HG03521 (cell line): ENCODE measurements at regions not wholly inside any gene's neighbourhood (a gene's known extent, or its start where the extent isn't known, plus 50 kb on each side); places are given as distances from the start of the nearest gene placed in this dataset.
"Not testable (repeated sequence)": the region's sequence is repeated elsewhere in the genome, so short reads cannot be mapped to it uniquely, and the experiment has no call there.

ENCODE experiments used
- ATAC-seq: cut with Tn5 transposase; IDR thresholded peaks from one replicate; pipeline ENCODE4 v1.9.1; 2021; ENCODE audit warnings: mild to moderate bottlenecking, moderate library complexity; ENCODE audit not compliant: unreplicated experiment

DNA sequence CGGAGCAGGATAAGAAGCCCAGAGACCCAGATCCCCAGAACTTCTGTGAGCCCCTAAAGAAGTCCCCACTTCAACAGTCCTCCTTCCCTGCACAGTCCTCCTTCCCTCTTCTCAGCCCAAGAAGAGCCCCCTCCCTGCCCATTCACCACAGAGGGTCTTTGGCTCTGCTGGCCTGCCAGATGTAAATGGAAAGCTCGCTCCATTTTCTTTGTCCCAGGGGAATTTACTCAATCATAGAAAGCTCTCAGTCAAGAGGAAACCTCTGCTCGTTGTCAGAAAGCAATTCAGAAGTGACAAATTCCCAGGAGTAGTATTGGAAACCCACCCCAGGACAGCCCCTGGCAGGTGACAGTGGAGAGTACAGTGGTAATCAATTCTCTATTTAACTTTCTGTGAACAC, 105.5 kb upstream of the SMAD3 start:
- ATAC-seq, result no peak

DNA sequence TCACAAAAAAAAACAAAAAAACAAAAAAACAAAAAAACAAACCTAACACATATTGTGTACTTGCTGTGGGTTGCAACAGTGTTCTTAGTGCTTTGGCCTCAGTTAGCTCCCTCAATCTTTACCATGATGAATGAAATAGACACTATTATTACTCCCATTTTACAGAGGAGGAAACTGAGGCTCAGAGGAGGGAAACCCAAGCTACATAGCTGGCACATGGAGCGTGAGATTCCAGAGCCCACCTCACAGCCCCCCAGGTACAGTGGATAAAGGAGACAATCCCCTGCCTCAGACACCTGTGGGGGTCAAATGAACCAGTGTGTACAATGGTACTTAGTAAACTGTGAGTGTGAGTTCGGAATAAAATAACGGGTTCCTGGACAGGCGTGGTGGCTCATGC, 104.9 kb upstream of the SMAD3 start:
- ATAC-seq, result no peak

DNA sequence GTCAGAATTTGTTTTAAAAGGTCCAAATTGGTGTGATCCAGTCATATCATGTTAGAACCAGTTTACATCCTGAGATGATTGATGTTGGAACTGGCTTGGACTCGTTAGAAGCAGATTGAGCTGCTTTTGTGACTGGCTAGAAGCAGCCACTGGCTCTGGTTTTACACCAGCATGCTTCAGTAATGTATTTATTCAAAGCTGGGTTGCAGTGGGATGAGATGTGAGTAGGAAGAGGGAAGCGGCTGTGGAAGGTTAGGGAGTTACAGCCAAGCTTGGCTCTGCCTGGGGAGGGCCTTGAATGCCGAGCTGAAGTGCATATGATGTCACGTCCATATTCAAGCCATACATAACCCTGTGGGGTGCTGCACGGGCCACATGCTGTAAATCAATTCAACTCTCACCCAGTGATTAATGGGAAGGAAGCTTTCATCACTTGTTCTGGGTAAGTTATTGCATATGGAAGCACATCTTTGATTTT, 104.0 kb upstream of the SMAD3 start:
- no peak for ATAC-seq

DNA sequence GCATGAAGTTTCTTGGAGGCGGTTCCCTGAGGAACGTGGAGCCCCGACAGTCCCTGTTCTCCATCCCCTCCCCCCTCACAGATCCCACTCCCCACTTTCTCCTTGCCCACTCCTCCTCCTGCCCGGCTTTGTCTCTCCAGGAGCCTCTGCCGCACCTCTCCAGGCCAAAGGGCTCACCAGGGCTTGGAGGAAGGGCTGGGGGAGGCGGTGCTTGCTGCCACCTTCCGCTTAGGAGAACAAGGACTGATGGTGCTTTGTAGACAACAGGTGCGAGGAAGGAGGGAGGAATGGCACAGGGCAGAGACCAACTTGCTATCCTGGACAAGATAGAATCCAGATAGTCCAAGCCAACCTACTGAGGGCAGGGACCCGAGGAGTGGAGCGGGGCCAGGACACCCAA, 103.5 kb upstream of the SMAD3 start:
- ATAC-seq, result no peak

DNA sequence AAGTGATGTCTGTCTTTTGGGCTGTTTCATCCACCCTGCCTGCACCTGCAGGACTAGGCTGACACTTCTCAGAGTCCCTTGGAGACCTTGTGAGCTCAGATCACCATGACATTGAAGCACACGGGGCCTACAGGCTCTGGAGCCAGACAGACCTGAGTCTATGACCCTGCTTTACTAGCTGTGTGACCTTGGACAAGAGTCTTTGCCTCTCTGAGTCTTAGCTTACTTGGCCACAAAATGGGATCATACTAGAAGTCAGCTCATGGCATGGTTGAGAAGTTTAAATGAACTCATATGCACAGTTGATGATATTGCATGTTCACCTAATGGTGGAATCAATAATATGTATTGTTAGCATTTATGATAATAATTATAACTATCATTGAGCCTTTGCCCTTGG, 102.9 kb upstream of the SMAD3 start:
- no peak for ATAC-seq

DNA sequence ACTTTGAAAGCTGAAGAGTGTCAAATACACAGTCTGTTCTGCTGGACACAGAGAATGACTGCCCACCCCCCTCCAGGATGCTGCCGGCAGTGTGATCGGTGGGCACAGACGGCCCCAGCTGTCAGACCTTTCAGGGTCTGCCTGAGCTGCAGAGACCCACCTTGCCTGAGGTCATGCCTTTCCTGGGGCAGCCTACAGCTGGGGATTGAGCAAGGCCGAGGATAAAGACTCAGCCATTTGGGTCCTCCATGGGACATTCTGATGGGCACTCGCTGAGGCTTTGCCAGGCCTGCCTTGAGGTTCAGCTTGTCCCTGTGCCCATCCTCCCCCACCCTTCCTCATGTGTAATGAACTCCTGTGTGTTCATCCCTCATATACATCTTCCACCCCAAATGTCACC, 102.3 kb upstream of the SMAD3 start:
- no peak for ATAC-seq

DNA sequence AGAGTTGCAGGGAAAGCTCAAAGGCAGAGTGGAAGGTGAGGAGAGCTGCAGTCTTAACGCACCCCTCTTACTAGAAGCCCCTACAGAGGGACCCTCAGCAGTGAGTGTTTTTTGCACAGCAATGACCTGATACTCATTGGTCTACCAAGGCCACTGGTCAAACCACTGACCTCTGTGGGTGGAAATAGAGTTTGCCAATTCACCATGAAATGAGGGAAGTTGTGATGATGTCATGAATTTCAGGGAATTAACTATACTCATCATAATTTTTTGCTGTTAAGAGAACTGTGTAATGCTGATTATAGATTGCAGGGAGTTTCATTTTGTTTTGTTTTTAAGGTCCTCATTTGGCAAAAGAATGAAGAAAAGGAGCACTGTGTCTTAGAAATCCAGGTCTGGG, 101.7 kb upstream of the SMAD3 start:
- ATAC-seq, result no peak

DNA sequence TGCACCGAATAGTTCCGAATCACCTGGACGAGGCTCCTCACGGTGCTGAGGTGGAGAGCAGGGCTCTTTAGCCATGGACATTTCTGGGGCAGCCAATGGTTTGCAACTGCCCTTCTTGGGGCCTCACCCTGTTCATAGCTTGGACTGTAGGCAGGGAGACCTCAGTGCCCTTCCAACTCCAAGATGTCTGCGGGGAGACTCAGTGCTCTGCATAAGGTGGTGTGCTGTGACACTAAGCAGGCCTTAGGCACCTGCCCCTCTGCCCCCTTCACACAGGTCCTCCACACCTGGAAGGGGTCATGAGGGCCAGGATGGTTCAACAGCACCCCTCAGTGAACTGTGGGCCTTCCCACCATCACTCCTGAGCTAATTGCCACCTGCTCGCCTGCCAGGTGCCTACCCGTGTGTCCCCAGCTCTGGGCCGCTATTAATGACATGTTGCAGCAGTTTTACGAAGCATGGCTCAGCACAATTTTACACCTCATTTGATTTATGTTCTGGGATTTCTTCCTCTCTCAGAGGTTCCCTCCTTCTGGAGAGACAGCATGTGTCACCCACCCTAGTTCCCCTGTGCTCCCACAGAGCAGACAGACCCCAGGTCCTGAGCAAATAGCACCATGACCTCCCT, 101.2 kb upstream of the SMAD3 start:
- no peak for ATAC-seq

DNA sequence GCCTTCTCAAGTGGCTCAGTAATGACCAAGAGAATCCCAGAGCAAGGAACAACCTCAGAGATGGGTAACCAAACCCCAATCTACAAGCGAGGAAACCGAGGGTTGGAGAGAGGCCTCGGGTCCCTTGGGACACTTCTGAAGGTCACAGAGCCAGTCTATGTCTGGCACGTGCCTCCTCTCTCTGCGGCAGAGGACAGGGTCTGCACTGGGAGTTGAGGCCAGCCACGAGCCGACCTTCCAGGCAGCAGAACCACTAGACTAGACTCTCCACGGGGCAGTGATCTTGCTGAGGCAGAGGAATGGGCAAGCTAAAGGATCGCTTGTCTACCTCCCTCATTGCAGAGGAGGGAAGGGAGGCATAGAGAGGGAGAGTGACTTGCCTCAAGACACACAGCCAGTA, 100.6 kb upstream of the SMAD3 start:
- ATAC-seq, result no peak

DNA sequence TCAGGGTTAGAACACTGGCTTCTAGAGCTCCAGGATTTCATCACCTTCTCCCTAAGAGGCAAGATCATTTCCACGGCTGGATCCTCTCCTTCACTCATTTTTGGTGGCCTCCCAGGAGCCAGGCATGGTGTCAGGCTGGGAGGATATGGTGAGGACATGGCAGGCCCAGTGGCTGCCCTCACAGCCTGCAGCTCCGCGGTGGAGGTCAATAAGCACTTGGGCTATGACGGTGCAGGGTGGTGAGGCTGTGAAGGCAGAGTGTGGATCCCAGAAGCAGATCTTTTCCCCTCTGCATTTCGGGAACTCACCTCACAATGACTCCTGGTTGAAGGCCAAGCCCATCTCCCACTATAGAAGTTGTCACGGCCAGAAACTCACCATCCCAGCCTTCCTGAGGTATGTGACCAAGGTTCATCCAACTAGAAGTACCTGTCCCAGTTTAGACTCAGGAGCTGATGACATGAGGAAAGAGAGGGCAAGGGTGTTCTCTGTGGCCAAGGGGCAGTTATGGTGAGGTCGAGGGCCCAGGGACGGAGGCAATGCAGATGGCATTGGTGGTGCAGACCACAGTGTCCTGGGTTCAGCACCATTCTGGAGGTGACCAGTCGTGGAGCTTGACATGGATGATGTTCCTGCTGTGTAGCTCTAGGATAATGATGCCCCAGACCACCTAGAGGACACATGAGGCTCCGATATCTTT, 100.1 kb upstream of the SMAD3 start:
- ATAC-seq, result no peak

DNA sequence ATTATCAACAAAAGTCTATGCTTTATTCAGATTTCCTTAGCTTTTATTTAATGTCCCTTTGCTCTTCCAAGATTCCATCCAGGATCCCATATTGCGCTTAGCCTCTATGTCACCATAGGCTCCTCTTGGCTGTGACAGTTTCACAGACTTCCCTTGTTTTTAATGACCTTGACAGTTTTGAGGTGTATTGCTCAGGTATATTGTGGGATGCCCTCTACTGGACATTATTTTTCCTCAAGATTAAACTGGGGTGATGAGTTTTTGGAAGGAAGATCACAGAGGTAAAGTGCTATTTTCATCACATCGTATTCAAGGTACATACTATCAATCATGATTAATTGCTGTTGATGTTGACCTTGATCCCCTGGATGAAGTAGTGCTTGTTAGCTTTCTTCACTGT, 99.1 kb upstream of the SMAD3 start:
- ATAC-seq, result no peak

DNA sequence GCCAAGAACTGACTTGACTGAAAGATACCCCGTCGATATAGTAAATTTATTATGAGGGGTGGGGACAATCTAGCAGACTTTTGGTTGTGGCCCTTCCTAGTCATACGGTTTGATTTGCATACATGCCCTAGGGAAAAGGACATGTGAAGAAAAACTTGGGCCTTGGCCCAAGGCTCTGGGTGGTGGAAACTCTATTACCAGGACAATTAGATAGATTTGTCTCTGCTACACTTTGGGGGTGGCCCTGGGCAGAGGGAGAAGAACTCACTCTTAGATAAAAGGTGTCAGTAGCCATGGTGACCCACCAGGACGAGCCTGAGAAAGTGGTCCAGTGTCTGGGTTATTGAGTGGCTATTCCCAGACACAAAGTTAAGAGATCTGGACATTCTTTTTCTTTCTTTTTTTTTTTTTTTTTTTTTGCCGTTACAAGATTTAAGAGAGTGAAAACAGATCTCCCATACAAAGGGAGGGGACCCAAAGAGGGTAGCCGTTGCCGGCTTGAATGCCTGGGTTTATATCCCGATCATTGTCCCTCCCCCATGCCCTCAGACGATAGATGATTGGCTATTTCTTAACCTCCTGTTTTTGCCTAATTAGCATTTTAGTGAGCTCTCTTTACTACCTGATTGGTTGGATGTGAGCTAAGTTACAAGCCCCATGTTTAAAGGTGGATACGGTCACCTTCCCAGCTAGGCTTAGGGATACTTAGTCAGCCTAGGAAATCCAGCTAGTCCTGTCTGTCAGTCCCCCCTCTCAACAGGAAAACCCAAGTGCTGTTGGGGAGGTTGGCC, 96.4 kb upstream of the SMAD3 start:
- ATAC-seq, result no peak

DNA sequence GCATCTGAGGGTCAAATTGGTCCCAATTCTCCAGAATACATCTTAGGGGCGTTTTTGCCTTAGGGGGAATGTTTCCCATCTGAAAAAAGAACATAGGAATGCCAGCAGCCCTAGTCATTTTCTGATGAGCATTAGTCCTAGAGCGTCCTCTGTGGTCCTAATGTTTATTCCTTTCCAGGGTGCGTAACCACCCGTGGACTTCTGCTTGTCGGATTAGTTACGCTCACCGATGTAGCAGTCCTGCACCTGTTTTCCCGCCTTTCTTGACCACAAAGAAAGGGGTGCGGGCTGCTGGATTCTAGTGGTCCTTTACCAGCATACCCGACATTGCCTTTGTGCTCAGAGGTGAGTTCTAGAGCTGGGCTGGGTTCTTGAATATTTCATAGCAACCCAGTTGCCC, 91.3 kb upstream of the SMAD3 start:
- not testable (repeated sequence) for ATAC-seq

DNA sequence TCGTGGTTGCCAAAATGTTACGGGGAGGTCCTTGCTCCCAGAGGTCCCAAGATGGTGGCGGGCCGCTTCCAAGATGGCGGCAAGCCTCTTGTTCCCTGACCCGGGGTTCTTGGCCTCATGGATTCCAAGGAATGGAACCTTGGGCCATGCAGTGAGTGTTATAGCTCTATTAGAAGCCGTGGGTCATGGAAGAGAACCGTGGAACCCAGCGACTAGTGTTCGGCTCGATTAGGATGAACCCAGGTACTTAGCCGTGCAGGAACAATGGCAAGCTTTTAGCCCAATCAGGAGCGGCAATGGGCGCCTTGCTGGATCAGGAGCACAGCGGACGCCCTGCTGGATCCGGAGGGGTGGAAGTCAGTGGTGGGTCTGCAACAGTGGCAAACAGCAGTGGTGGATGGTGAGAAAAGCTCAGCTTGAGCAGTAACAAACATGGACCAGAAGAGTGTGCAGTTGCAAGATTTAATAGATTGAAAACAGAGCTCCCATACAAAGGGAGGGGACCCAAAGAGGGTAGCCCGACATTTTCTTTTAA, 89.2 kb upstream of the SMAD3 start:
- not testable (repeated sequence) for ATAC-seq

DNA sequence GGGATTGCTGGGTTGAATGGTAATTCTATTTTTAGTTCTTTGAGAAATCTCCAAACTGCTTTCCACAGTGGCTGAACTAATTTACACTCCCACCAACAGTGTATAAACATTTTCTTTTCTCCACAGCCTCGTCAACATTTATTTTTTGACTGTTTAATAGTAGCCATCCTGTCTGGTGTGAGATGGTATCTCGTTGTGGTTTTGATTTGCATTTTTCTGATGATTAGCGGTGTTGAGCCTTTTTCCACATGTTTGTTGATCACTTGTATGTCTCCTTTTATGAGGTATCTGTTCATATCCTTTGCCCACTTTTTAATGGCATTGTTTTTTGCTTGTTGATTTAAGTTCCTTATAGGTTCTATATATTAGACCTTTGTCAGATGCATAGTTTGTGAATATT, 85.1 kb upstream of the SMAD3 start:
- ATAC-seq, result not testable (repeated sequence)

DNA sequence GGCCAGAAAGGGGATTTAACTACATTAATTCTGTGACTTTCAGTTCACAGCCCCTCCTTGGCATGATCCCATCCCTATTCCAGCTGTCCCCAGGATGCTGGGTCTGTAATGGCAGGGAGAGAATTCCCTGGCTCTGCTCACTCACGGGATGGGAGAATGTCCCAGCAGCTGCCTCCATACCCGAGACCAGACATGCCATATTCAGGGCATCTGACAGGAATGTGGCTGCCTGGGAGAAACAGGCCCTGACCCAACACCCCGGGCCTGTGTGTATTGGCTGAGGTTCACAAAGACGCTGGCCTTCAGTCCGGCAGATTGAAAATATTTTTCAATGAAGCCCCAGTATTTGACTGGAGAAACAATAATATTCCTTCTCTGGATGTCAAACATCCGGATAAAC, 83.6 kb upstream of the SMAD3 start:
- ATAC-seq, result no peak

DNA sequence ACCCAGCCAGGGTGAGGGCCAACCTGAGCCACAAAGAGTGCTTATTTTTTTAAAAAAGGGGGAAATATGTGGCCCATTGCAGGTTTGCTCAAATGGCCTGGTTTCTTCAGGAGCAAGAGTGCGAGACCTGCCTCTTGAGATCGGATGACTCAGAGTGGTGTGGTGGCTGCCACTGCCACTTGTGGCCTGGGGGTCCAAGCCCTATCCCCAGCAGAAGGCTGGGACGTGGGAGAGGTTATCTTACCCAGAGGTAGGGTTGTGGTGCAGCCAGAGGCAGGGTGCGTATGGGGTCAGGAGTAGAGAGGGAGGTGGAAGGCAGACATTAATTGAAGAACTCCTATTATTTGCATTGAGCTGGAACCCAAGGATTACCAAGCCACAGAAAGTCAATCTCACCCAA, 83.2 kb upstream of the SMAD3 start:
- no peak for ATAC-seq

DNA sequence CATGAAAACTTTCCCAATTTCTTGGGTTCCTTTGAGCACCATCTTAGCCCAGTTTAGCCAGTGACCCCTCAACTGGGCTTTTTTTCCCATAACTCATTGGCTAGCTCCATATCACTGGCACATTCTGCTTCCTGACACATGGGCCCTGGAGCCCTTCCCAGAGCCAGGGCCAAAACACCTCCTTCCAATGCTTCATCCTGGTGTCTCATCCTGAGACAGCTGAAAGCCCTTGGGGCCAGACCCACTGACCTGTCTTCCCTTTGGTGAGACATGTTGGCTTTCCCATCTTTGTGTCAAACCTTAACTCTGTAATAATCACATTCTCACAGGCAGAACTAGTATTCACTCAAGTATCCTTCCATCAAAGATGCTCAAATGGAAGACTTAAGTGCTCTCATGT, 82.6 kb upstream of the SMAD3 start:
- ATAC-seq, result no peak

DNA sequence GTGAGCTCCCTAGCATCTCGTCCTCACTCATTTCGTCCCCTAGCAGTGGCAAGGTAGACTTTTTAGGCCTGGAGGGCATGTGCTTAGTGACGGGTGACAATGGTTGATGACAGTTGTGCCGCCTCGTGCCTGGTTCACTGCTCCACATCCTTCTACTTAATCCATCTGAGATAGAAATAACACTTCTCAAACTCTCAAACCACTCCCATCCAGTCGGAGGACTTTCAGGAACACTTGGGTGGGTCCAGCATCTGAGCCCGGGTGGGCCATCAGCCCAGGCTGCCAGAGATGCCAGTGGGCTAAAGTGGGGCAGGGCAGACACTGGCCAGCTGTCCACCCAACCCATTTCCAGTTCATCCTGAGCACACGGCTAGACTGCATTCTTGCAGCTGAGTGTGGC, 79.7 kb upstream of the SMAD3 start:
- no peak for ATAC-seq

DNA sequence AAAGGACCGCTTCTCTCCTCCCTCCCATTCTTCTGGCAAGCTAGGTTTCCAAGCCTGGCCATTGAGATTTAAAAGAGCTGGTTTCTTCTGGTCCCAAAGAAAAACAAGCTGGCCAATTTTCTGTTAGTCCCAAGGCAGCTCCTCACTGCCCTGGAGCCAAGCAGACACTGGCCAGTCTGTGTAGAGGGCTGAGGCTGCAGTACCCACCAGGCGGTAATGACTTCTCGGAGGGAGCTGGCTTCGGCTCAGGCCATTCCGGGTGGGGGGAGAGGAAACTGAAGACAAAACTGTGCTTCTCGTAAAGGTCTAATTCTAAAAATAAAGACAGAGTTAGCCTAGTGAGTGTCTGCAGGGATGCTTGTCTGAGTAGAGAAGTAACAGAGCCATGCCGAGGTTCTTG, 78.5 kb upstream of the SMAD3 start:
- ATAC-seq, result no peak

DNA sequence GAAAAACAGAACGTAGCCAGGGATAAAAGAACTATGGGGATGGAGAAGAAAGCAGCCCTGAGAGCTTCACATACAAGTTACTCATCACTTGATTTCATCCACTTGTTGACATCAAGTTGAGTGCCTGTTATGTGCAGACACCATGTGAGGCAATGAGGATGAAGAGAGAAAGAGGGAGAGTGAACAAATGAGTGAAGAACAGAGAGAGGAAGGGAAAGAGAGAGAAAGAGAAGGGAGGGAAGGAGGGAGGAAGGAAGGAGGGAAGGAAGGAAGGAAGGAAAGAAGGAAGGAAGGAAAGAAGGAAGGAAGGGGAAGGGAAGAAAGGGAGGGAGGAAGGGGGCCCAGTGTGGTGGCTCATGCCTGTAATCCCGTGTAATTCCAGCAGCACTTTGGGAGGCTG, 72.3 kb upstream of the SMAD3 start:
- ATAC-seq, result no peak
